Keratinocyte (primary cell): ENCODE measurements at regions not wholly inside any gene's neighbourhood (a gene's known extent, or its start where the extent isn't known, plus 50 kb on each side); places are given as distances from the start of the nearest gene placed in this dataset.

Experiments
- DNase-seq: peaks from one replicate; pipeline ENCODE4 v3.0.0-alpha.2; 2011; ENCODE audit warnings: low read depth, missing footprints, low spot score
- FAIRE-seq: peaks from 2 replicates; lab custom pipeline; 2011; peaks lifted over from hg19 to GRCh38; lab: Jason Lieb, UNC
- H2AFZ ChIP-seq: 2 replicates; pipeline ENCODE4 v1.6.0; 2012; ENCODE audit warnings: low read length, control low read depth, inconsistent platforms; ENCODE audit not compliant: control insufficient read depth
- H3K27ac ChIP-seq: 2 replicates; pipeline ENCODE4 v1.5.1; 2011; ENCODE audit warnings: low read length; ENCODE audit not compliant: control insufficient read depth, insufficient read depth
- H3K27me3 ChIP-seq: 3 replicates; pipeline ENCODE4 v1.6.0; 2011; ENCODE audit warnings: low read length; ENCODE audit not compliant: control insufficient read depth, insufficient read depth; ENCODE audit errors: extremely low read depth
- H3K36me3 ChIP-seq, 2 experiments: 2 replicates in 1 of 2; 3 replicates in 1 of 2; pipeline ENCODE4 v1.5.1; 2011; ENCODE audit warnings: low read length in 2 of 2, mild to moderate bottlenecking in 1 of 2; ENCODE audit not compliant: control insufficient read depth in 2 of 2, insufficient read depth in 2 of 2; ENCODE audit errors: extremely low read depth in 1 of 2
- H3K4me1 ChIP-seq: 3 replicates; pipeline ENCODE4 v1.5.1; 2011; ENCODE audit warnings: low read length; ENCODE audit not compliant: control insufficient read depth, insufficient read depth; ENCODE audit errors: extremely low read depth
- H3K4me2 ChIP-seq: 3 replicates; pipeline ENCODE4 v1.6.0; 2011; ENCODE audit warnings: low read depth, low read length; ENCODE audit not compliant: control insufficient read depth, insufficient read depth; ENCODE audit errors: extremely low read depth
- H3K4me3 ChIP-seq, 3 experiments: fragments of 200-600 bp in 1 of 3; sonication (generic) in 1 of 3; 2 replicates in 2 of 3; 3 replicates in 1 of 3; pipeline ENCODE4 v1.5.1; 2011 to 2016; ENCODE audit warnings: low read length in 3 of 3, mild to moderate bottlenecking in 3 of 3, control low read depth in 2 of 3, inconsistent platforms in 1 of 3, low read depth in 1 of 3, mixed read lengths in 1 of 3, mixed run types in 1 of 3, moderate library complexity in 1 of 3; ENCODE audit not compliant: control insufficient read depth in 2 of 3, insufficient read depth in 2 of 3; ENCODE audit errors: extremely low read depth in 1 of 3
- H3K79me2 ChIP-seq: 2 replicates; pipeline ENCODE4 v1.6.0; 2012; ENCODE audit warnings: low read length; ENCODE audit not compliant: control insufficient read depth, insufficient read depth
- H3K9ac ChIP-seq: 3 replicates; pipeline ENCODE4 v1.6.0; 2011; ENCODE audit warnings: low read length; ENCODE audit not compliant: control insufficient read depth, insufficient read depth; ENCODE audit errors: extremely low read depth
- H3K9me1 ChIP-seq: 3 replicates; pipeline ENCODE4 v1.6.0; 2011; ENCODE audit warnings: low read length; ENCODE audit not compliant: control insufficient read depth, insufficient read depth; ENCODE audit errors: extremely low read depth
- H3K9me3 ChIP-seq: 2 replicates; pipeline ENCODE4 v1.5.1; 2012; ENCODE audit warnings: low read depth, low read length; ENCODE audit not compliant: control insufficient read depth
- H4K20me1 ChIP-seq: 3 replicates; pipeline ENCODE4 v1.6.0; 2011; ENCODE audit warnings: low read length; ENCODE audit not compliant: control insufficient read depth, insufficient read depth; ENCODE audit errors: extremely low read depth
- CTCF ChIP-seq, 3 experiments: IDR thresholded peaks in 1 of 3; conservative IDR thresholded peaks in 1 of 3; optimal IDR thresholded peaks in 1 of 3; 2 replicates in 2 of 3; 3 replicates in 1 of 3; pipeline versions ENCODE3 to v1.5.1; 2011; ENCODE audit warnings: low read length in 3 of 3, mild to moderate bottlenecking in 3 of 3, moderate library complexity in 2 of 3, control low read depth in 1 of 3, inconsistent platforms in 1 of 3; ENCODE audit not compliant: insufficient read depth in 2 of 3; ENCODE audit errors: extremely low read depth in 1 of 3
- EZH2 ChIP-seq: IDR thresholded peaks from one replicate; pipeline ENCODE4 v1.6.1; 2012; ENCODE audit warnings: inconsistent platforms, mild to moderate bottlenecking, low read length, moderate library complexity
- dilution Hi-C: fragments of 300-500 bp; cut with MboI; formaldehyde crosslinking; loops from one replicate; pipeline ENCODE4 v1.7.0; 2020; ENCODE audit warnings: low sequenced_read_pairs; ENCODE audit not compliant: extremely low pct_ligation_motif_present

- Histone ChIP-seq H4K20me1 (no peaks in the 10 kb centered on the region), H3K4me2 (no peak overlapping the region), H3K79me2 (no peaks in the 10 kb centered on the region), H3K9me3 (no peaks in the 10 kb centered on the region), H3K27ac (no peak overlapping the region), H3K4me1 (no peaks in the 10 kb centered on the region), H2AFZ (no peak overlapping the region), H3K36me3 (no peaks in the 10 kb centered on the region), H3K9ac (no peak overlapping the region), H3K27me3 (peaks cover 4% of the 10 kb centered on the region), H3K9me1 (no peaks in the 10 kb centered on the region), H3K4me3 (no peak overlapping the region)
- TF ChIP-seq CTCF (optimal IDR thresholded peaks at IDR 0.05 in 1 of 3, IDR thresholded peaks at IDR 0.05 in 1 of 3, conservative IDR thresholded peaks at IDR 0.05 in 1 of 3; ENCODE audit: extremely low read depth in 1 of 3, insufficient read depth in 2 of 3, low read length in 3 of 3) (no peak), EZH2 (no peak)
- FAIRE-seq (no peak), DNase-seq (no peak)
- dilution Hi-C loops, result no loop called here
These were observed 246.6 kb downstream of the RRAGC start for GRCh38 chr1:38612951-38613350.

GRCh38 chr1:38611664-38612211 lies 247.8 kb downstream of the RRAGC start:
- dilution Hi-C loops, result no loop called here
- Histone ChIP-seq H3K4me2 (no peak overlapping the region), H2AFZ (no peak overlapping the region), H3K4me3 (no peak overlapping the region), H3K9ac (no peak overlapping the region), H3K4me1 (no peaks in the 10 kb centered on the region), H3K27me3 (peaks cover 4% of the 10 kb centered on the region), H3K36me3 (no peaks in the 10 kb centered on the region), H3K9me3 (no peaks in the 10 kb centered on the region), H3K27ac (no peak overlapping the region), H3K9me1 (no peaks in the 10 kb centered on the region), H4K20me1 (no peaks in the 10 kb centered on the region), H3K79me2 (no peaks in the 10 kb centered on the region)
- DNase-seq (no peak), FAIRE-seq (no peak)
- no peak for TF ChIP-seq CTCF (optimal IDR thresholded peaks at IDR 0.05 in 1 of 3, IDR thresholded peaks at IDR 0.05 in 1 of 3, conservative IDR thresholded peaks at IDR 0.05 in 1 of 3; ENCODE audit: extremely low read depth in 1 of 3, insufficient read depth in 2 of 3, low read length in 3 of 3)
- no peak for TF ChIP-seq EZH2
